ENCODE measurements at regions not wholly inside any gene's neighbourhood (a gene's known extent, or its start where the extent isn't known, plus 50 kb on each side); places are given as distances from the start of the nearest gene placed in this dataset.

DNA sequence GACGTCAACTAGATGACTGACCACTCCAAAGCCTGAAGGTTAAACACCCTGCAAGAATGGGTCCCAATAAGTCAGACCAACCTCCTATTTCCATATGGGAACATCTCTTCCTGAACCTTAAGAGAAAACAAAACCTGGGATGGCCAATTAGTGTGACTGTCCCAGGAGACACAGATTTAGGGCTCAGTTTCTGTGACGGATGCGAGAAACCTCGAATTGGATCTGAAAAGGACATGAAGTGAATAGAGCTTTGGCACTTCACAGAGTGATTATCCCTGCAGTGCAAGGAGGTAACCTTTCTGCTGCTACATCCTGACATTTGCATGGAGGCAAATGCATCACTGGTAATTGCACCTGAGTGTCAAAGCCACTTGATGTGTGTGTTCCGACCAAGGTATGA, 442.2 kb upstream of the KLF12 start:
- no peak overlapping the region for H3K4me3 Mint-ChIP-seq
- H3K4me1 Mint-ChIP-seq (ENCODE audit: low read depth), result peaks cover 8% of the 10 kb centered on the region
- intact Hi-C loops (cut with micrococcal nuclease), result loop anchor here (10.0 kb wide), 1 partner anchor 638 kb away; no protein-coding TSS in a partner anchor
- peaks cover 26% of the 10 kb centered on the region for H3K27me3 Mint-ChIP-seq (ENCODE audit: insufficient read depth)
- no peak overlapping the region for H3K27ac Mint-ChIP-seq
- H3K36me3 Mint-ChIP-seq (ENCODE audit: low read depth), result no peaks in the 10 kb centered on the region
- no peaks in the 10 kb centered on the region for H3K9me3 Mint-ChIP-seq
- no peak for DNase-seq (ENCODE audit: low spot score)

DNA sequence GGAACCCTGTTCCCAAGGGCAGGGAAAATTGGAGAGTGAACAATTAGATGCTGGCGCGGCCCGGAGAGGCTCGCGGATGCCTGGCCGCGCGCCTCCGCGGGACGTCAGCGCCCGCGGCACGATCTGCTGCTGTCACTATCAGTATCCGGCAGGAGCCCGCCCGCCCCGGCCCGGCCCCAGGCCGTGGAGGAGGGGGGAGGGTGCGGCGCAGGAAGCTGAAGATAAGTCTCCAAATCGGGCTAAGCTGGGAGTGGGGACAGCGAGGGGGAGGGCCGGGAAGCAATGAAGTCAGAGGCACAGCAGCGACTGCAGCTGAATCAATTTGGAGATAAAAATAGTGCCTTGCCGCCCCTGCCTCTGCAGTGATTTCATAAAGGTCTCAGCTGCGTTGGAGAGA, 441.5 kb upstream of the KLF12 start:
- Mint-ChIP-seq H3K27me3 (ENCODE audit: insufficient read depth) (peaks cover 26% of the 10 kb centered on the region), H3K9me3 (no peaks in the 10 kb centered on the region), H3K4me1 (ENCODE audit: low read depth) (peaks cover 8% of the 10 kb centered on the region), H3K36me3 (ENCODE audit: low read depth) (no peaks in the 10 kb centered on the region), H3K4me3 (peak overlapping the region; percentile 49), H3K27ac (no peak overlapping the region)
- DNase-seq (ENCODE audit: low spot score), result peak; percentile 4
- intact Hi-C loops (cut with micrococcal nuclease), result loop anchor here (10.0 kb wide), 1 partner anchor 639 kb away; no protein-coding TSS in a partner anchor

DNA sequence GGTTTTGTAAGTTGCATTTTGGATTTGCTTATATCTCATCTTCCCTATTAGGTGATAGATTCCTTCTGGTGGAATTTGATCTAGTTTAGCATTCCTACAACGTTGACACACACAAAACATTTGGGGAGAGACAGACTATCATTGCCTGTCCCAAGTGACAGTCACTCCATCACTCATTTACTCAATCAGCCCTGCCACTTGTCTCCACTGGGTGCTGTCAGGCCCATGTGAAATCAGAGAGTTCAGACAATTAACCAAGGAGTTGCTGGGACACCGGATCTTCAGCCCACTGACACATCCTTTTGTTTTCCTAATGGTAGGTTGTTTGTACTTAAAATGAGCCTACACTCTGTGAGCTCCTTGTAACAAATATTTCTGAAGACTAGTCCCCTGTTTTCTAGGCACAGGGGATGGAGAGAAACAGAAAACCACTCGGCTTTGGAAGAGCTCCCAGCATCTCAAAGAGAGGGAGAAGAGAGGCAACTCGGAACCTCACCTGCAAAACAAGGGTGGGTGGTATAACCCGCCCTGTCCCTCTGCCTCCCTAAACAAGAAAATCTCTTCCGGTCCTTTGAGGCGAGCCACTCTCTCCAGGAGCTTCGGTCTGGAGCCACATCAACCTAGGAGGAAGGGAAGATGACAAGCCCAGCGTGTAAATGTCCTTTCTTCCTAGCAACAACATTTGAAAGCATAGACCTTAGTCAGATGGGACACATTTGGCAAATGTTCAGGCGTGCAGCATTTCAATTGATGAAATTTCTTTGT, 440.9 kb upstream of the KLF12 start:
- Mint-ChIP-seq H3K36me3 (ENCODE audit: low read depth) (no peaks in the 10 kb centered on the region), H3K4me3 (peak overlapping the region; percentile 49), H3K9me3 (no peaks in the 10 kb centered on the region), H3K27ac (no peak overlapping the region), H3K4me1 (ENCODE audit: low read depth) (peaks cover 8% of the 10 kb centered on the region), H3K27me3 (ENCODE audit: insufficient read depth) (peaks cover 26% of the 10 kb centered on the region)
- no peak for DNase-seq (ENCODE audit: low spot score)
- intact Hi-C loops (cut with micrococcal nuclease), result loop anchor here (10.0 kb wide), 1 partner anchor 640 kb away; no protein-coding TSS in a partner anchor

DNA sequence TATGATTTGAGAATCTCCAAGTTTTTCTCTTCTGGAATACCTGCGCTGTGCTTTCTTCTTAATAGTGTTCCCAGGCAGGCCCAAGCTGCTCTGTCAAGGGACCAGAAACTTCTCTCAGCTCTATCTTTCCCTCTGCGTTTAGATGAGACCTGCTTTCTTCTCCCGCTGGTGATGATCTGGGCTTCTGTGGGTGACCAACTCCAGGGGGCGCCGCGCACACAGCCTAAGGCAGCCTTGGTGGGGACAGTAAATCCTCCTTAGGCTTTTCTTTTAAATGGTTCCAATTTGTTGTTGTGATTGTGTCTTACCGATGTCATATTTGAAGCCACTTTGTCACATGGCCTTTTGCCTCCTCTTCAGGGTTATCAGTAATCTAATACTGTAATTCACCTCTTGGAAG, 439.4 kb upstream of the KLF12 start:
- no peaks in the 10 kb centered on the region for H3K36me3 Mint-ChIP-seq (ENCODE audit: low read depth)

DNA sequence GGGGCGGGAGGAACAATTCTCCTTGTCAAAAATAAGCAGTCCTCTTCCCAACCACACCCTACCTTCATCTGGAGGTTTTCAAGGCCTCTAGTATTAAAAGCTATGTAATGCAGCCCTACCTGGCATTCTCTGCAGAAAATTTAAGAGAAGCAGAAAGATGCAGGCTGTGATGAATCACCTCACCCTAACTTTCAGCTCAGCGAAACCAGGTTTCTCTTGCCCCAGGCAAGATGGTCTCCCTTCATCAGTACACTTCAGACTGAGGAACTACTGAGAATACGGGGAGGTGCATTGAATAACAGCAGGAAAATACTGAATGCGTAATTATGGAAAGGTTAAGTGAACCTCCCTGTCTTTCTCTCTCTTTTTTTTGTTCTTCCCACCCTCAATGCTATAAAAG, 437.6 kb upstream of the KLF12 start:
- H3K9me3 Mint-ChIP-seq, result no peaks in the 10 kb centered on the region
- no peaks in the 10 kb centered on the region for H3K36me3 Mint-ChIP-seq (ENCODE audit: low read depth)
- no peak overlapping the region for H3K27ac Mint-ChIP-seq
- DNase-seq (ENCODE audit: low spot score), result no peak
- H3K27me3 Mint-ChIP-seq (ENCODE audit: insufficient read depth), result peaks cover 18% of the 10 kb centered on the region
- peaks cover 8% of the 10 kb centered on the region for H3K4me1 Mint-ChIP-seq (ENCODE audit: low read depth)
- intact Hi-C loops (cut with micrococcal nuclease), result loop anchor here (10.0 kb wide), 1 partner anchor 643 kb away; no protein-coding TSS in a partner anchor
- no peak overlapping the region for H3K4me3 Mint-ChIP-seq

More for the DNA sequence above, 439.4 kb upstream of the KLF12 start:
- H3K27ac Mint-ChIP-seq, result no peak overlapping the region
- peaks cover 22% of the 10 kb centered on the region for H3K27me3 Mint-ChIP-seq (ENCODE audit: insufficient read depth)
- no peak overlapping the region for H3K4me3 Mint-ChIP-seq
- no peaks in the 10 kb centered on the region for H3K9me3 Mint-ChIP-seq
- intact Hi-C loops (cut with micrococcal nuclease), result loop anchor here (10.0 kb wide), 1 partner anchor 641 kb away; no protein-coding TSS in a partner anchor
- peaks cover 8% of the 10 kb centered on the region for H3K4me1 Mint-ChIP-seq (ENCODE audit: low read depth)
- DNase-seq (ENCODE audit: low spot score), result no peak

DNA sequence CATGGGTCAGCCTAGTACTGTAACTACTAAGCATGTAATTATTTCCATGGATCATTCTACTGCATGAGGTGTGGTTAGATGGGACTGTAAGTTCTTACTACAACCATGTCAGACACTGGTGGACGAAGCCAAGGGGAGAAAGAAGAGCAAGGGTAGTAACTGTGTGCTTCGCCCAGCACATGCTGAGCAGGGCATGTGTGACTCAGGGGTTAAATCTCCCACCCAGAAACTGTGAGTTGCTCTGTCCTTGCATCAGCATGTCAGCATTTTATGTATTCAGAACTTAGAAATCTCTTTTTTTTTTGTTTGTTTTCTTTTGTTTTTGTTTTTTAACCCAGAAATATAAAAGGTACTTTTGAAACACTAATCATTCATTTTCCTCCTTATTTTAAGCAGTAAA, 436.6 kb upstream of the KLF12 start:
- DNase-seq (ENCODE audit: low spot score), result no peak
- Mint-ChIP-seq H3K27ac (no peak overlapping the region), H3K9me3 (no peaks in the 10 kb centered on the region), H3K27me3 (ENCODE audit: insufficient read depth) (peaks cover 11% of the 10 kb centered on the region), H3K4me3 (no peak overlapping the region), H3K36me3 (ENCODE audit: low read depth) (no peaks in the 10 kb centered on the region), H3K4me1 (ENCODE audit: low read depth) (peaks cover 8% of the 10 kb centered on the region)
- intact Hi-C loops (cut with micrococcal nuclease), result loop anchor here (10.0 kb wide), 1 partner anchor 644 kb away; no protein-coding TSS in a partner anchor

DNA sequence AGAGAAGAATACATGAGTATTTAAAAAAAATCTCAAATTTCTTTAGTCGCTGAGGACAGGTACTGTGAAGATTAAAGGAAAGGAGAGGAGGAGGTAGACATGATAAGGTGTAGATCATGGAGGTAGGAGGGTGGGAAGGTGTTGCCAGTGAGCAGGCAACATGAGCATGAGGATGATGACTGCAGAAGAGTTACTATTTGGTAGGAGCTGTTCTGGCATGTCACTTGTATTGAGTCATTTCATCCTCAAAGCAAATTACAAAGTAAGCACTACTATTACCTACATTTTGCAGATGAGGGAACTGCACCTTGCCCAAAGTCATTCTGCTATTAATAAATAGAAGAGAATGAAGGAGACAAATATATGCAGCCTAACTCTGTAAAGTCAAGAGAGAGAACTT, 435.8 kb upstream of the KLF12 start:
- intact Hi-C loops (cut with micrococcal nuclease), result loop anchor here (10.0 kb wide), 1 partner anchor 645 kb away; no protein-coding TSS in a partner anchor
- Mint-ChIP-seq H3K4me3 (no peak overlapping the region), H3K4me1 (ENCODE audit: low read depth) (peaks cover 3% of the 10 kb centered on the region), H3K27me3 (ENCODE audit: insufficient read depth) (peaks cover 6% of the 10 kb centered on the region), H3K9me3 (no peaks in the 10 kb centered on the region), H3K27ac (no peak overlapping the region), H3K36me3 (ENCODE audit: low read depth) (no peaks in the 10 kb centered on the region)
- no peak for DNase-seq (ENCODE audit: low spot score)

DNA sequence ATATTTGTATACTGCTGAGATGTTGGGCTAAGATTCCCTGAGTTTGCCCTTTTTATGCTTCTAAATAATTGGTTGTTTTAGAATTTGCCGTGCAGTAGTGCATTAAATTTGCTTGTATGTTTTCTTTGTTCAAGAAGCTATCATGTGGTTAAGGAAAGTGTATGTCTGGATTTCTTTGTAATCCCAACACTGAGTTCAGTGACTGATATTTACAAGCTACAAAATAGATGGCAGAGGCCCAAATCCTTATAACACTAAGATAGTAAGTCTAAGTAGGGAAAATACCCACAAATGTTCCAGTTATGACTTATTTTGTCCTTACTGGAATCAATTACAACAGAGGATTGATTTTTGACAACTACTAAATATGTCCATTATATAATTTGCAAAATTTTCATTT, 435.0 kb upstream of the KLF12 start:
- no peaks in the 10 kb centered on the region for H3K4me1 Mint-ChIP-seq (ENCODE audit: low read depth)

DNA sequence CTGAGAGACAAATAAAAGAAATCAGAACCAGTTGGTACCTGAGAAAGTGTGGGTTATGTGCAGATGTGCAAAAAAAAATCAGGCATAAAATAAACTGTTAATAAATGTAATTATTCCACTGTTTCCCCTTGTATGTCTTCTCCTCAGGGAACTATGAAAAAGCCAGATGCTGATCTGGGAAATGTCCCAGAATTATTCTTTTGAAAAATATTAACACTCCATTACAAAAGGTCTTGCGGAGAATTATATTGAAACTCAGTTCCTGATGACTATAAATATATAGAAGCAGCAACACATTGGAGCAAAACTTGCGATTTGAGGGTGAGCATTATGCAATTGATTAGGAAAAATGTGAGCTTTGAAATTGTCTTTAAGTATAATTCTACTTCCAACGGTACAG, 433.3 kb upstream of the KLF12 start:
- Mint-ChIP-seq H3K27me3 (ENCODE audit: insufficient read depth) (peaks cover 2% of the 10 kb centered on the region), H3K4me1 (ENCODE audit: low read depth) (no peaks in the 10 kb centered on the region), H3K36me3 (ENCODE audit: low read depth) (no peaks in the 10 kb centered on the region), H3K27ac (no peak overlapping the region), H3K4me3 (no peak overlapping the region), H3K9me3 (no peaks in the 10 kb centered on the region)
- DNase-seq (ENCODE audit: low spot score), result no peak
- intact Hi-C loops (cut with micrococcal nuclease), result no loop called here

More for the DNA sequence above, 435.0 kb upstream of the KLF12 start:
- H3K4me3 Mint-ChIP-seq, result no peak overlapping the region
- H3K9me3 Mint-ChIP-seq, result no peaks in the 10 kb centered on the region
- intact Hi-C loops (cut with micrococcal nuclease), result no loop called here
- H3K27me3 Mint-ChIP-seq (ENCODE audit: insufficient read depth), result peaks cover 2% of the 10 kb centered on the region
- no peak overlapping the region for H3K27ac Mint-ChIP-seq
- no peaks in the 10 kb centered on the region for H3K36me3 Mint-ChIP-seq (ENCODE audit: low read depth)
- no peak for DNase-seq (ENCODE audit: low spot score)

DNA sequence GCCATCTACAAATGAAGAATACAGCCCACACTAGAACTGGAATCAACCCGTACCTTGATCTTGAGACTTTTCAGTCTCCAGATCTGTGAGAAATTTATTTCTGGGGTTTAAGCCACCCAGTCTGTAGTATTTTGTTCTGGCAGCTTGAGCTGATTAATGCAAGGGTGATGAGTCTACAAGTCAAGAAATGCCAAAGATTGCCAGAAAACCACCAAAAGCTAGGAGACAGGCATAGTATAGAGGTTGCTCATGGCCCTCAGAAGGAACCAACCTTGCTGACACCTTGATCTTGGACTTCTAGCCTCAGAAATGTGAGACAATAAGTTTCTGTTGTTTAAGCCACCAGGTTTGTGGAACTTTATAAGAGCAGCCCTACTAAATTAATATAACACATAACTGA, 428.2 kb upstream of the KLF12 start:
- H3K27ac Mint-ChIP-seq, result no peak overlapping the region
- H3K9me3 Mint-ChIP-seq, result no peaks in the 10 kb centered on the region
- H3K4me3 Mint-ChIP-seq, result no peak overlapping the region
- no peak for DNase-seq (ENCODE audit: low spot score)
- H3K4me1 Mint-ChIP-seq (ENCODE audit: low read depth), result no peaks in the 10 kb centered on the region
- intact Hi-C loops (cut with micrococcal nuclease), result no loop called here
- peaks cover 3% of the 10 kb centered on the region for H3K27me3 Mint-ChIP-seq (ENCODE audit: insufficient read depth)
- no peaks in the 10 kb centered on the region for H3K36me3 Mint-ChIP-seq (ENCODE audit: low read depth)

DNA sequence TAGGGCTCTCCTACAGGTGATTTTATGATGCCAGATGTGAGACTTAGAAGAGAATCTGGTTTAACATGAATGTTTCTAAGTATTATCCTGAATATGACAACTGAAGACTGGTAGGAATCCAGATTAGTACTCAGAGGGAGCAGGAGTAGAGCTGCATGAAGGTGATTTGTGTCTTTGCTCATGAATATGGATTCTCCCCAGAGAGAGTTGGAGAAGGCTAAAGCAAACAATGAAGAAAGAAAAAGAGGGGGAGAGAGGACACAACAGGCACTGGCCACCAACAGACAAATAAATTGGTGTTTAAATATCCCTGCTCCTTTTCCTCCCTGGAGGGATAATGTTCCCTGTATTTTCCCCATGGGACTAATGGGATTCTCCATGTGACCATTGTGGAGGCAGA, 427.0 kb upstream of the KLF12 start:
- no peak overlapping the region for H3K4me3 Mint-ChIP-seq
- no peaks in the 10 kb centered on the region for H3K36me3 Mint-ChIP-seq (ENCODE audit: low read depth)
- no peaks in the 10 kb centered on the region for H3K9me3 Mint-ChIP-seq
- no peak for DNase-seq (ENCODE audit: low spot score)
- no peaks in the 10 kb centered on the region for H3K4me1 Mint-ChIP-seq (ENCODE audit: low read depth)
- intact Hi-C loops (cut with micrococcal nuclease), result no loop called here
- no peak overlapping the region for H3K27ac Mint-ChIP-seq
- peaks cover 3% of the 10 kb centered on the region for H3K27me3 Mint-ChIP-seq (ENCODE audit: insufficient read depth)

DNA sequence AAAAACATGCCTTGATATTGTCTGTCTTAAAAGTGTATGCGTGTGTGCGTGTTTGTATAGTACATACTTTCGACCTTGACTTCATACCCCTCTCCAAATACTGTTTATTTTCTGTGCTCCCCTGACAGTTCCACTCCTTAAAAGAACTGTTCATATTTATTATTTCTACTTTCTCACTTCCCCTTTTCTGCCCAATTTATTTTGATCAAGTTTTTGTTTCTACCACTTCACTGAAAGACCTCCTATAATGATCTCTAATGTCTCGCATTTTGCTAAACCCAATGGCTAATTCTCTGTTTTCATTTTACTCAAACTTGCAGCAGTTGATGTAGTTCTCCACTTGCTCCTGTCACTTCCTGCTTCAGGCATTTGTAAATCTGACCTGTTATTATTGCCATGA, 426.1 kb upstream of the KLF12 start:
- no peaks in the 10 kb centered on the region for H3K9me3 Mint-ChIP-seq
- intact Hi-C loops (cut with micrococcal nuclease), result no loop called here
- H3K27me3 Mint-ChIP-seq (ENCODE audit: insufficient read depth), result peaks cover 3% of the 10 kb centered on the region
- H3K36me3 Mint-ChIP-seq (ENCODE audit: low read depth), result no peaks in the 10 kb centered on the region
- H3K4me3 Mint-ChIP-seq, result no peak overlapping the region
- no peak for DNase-seq (ENCODE audit: low spot score)
- no peaks in the 10 kb centered on the region for H3K4me1 Mint-ChIP-seq (ENCODE audit: low read depth)
- H3K27ac Mint-ChIP-seq, result no peak overlapping the region

DNA sequence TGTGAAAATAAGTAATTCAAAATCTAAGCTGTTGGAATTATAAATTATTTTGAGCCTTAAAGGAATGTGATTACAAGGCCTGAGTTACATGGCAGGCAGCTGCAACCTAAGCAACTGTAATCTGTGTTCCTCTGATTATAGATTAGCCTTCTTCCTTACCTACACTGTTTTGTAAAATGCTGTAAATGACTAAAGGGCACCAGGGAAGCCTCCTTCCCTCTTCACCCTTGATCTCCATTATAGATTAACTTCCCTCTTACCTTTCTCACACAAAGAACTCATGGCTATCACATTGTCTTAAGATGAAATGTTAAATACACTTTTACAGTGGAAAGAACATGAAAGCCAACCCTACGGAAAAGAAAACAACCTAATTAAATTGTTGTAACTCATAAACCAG, 423.7 kb upstream of the KLF12 start:
- Mint-ChIP-seq H3K4me3 (no peak overlapping the region), H3K27me3 (ENCODE audit: insufficient read depth) (peaks cover 3% of the 10 kb centered on the region), H3K27ac (no peak overlapping the region), H3K36me3 (ENCODE audit: low read depth) (no peaks in the 10 kb centered on the region), H3K4me1 (ENCODE audit: low read depth) (no peaks in the 10 kb centered on the region), H3K9me3 (no peaks in the 10 kb centered on the region)
- no peak for DNase-seq (ENCODE audit: low spot score)
- intact Hi-C loops (cut with micrococcal nuclease), result no loop called here
